DMS 273 treated with DMSO at 0.1 percent for 48 hours (cell line): ENCODE measurements at regions not wholly inside any gene's neighbourhood (a gene's known extent, or its start where the extent isn't known, plus 50 kb on each side); places are given as distances from the start of the nearest gene placed in this dataset.

Experiments used
- DNase-seq: peaks from one replicate; lab custom pipeline; 2025; lab: John Stamatoyannopoulos, UW

DNA sequence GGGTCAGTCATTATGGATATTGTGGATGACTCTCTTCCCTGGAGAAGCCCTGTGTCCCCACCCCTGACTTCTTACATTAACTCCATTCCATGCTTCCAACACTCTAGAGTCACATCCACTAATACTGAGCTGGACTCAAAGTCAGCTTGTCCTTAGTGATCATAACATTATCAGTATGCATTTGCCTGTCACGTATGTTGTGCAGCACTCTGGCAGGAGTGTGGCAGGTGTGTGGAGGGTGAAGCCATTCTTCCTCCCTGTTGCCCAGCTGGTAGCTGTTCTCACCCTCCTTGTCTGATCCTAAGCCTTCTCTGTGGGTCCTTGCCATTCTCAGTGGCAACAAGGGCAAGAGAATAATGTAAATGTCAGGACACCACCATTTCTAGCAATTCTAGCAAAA lies 334.1 kb upstream of the RAB6C start:
- no peak for DNase-seq

DNA sequence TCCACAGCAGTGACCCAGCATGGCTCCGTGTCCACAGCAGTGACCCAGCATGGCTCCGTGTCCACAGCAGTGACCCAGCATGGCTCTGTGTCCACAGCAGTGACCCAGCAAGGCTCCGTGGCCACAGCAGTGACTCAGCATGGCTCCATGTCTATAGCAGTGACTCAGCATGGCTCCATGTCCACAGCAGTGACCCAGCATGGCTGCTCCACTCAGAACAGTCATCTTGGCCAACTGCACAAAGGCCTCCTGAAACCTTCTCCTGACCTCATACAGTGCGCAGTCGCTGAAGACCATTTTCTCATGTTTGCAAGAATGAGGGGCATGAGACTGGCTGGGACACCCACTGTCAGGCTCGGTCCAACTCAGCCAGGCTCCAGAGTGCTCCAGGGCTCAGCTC lies 333.4 kb upstream of the RAB6C start:
- DNase-seq = no peak

DNA sequence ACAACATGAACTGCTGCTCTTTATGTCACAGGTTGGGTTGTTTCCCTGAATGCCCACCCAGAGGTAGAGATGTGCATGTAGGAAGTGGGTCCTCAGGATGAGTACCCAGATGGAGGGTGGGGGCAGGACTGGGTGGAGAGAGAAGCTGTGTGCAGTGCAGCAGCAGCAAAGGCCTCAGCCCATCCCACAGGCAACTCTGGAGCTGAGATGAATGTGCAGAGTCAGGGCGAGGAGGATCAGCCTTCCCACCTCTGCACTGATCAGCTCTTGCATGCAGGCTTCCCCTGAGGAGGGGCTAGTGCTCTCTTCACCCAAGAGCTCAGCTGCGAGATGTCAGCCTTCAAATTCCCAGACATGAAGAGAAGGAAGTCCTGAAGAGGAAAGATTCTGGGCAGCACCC lies 326.2 kb upstream of the RAB6C start:
- DNase-seq = no peak

GRCh38 chr2:129654331-129654730 lies 325.1 kb upstream of the RAB6C start:
- DNase-seq = no peak

- DNase-seq = no peak
These were observed 323.3 kb upstream of the RAB6C start for GRCh38 chr2:129656081-129656598.

GRCh38 chr2:129658430-129658829 lies 321.0 kb upstream of the RAB6C start:
- DNase-seq = no peak

DNA sequence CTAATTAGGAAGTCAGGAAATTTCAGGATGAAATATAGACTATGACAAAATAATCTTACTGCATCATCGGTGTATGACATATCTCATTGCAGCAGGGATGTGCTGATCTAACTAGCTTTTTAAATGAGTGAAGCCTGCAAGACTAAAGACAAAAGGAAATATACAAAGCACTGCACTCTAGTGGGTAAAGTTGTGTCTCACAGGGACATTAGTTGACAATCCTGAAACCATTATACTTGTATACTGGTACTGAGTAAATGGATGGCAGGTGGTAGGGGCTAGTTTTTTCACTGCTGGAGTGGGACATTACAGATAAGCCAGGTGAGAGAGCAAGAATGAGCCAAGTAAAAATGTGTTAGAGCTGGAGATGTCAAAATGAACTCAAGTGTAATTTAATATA lies 317.5 kb upstream of the RAB6C start:
- DNase-seq = peak; percentile 0

- DNase-seq = no peak
These were observed 311.9 kb upstream of the RAB6C start for GRCh38 chr2:129667577-129667976.

DNA sequence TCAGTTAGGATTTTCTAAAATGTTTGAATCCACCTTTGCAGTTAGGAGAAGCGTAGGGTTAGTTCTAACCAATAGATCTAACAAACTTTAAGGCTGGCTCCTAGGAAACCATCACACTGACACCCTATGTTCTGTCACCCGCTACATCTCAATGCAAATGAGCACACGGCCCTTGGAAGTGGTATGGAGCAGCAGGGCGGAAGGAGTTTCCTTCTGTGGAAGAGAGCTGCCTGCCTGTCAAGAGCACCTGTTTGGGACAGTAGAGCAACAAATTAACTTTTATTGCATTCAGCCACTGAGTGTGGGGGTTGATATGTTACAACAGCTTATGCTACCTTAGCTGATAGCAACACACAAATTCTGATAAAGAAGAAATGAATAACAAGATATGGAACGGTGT lies 306.9 kb upstream of the RAB6C start:
- DNase-seq = no peak

DNA sequence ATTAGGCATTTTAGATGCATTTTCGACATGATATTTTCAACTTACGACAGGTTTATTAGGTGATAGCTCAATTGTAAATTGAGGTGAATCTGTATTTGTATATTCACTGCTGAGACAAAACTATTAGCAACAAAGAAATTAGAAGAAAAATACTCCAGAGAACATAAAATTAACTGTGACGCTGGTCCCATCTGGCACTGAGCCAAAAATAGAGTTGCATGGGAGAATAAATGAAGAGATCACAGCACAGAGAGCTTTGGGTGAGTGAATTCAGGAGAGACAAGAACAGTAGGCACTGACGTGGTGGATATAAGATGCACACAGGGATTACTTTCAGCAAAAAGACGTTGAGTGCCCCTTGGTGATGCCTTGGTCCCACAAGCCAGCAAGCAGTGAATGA lies 306.2 kb upstream of the RAB6C start:
- no peak for DNase-seq

DNA sequence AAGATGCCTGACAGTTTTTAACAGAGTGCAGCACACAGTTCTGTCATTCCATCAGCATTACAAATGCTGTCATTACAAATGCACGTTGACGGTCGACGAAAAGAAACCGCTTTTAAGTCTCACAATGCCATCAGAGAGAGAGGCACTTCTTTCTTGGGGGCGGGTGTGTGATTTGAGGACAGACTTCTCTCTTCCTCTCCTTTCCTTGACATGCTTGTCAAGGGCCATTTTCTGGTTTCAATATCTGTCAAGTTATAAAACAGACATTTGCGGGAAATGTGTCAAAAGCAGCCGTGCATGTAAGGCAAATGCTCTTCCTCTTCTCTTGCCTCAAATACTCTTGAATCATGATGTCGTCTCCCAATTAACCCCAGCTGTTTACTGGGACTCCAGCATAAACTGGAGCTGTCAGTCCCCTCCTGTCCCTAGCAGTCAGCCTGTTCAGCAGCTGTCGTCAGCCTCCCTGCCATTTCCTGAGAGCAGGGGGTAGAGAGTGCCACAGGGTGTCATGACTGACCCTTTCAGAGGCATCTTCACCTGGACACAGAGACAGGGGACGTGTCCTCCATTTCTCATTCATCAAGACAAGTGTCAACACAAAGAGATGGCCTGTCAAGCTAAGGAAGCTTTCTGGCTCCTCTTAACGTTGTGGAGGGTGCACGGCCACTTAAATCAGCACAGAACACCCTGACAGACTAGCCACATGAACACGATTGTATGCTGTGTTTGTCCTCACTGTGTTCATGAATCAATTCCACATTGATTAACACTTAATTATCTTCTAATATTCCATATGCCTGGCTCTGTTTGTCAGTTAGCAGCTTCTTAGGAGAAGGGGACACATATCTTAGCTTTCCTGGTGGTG lies 305.4 kb upstream of the RAB6C start:
- DNase-seq = no peak

DNA sequence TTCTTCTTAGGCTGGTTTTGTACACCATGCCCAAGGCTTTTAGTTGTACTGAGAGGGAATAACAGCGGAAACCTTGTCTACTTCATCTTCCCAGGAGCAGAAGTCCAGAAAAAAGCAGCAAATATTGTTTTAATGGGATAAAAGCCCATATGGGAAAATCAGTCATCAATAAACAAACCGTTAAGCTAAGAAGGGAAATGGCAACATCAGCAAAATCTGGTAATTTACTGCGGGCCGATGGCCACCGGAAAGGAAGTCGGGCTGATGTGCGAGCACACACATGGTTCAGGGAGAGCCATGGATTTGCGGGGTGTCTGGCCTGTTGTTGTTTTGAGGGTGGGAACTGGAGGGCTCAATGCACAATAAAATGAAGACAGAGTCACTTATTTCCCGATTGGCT lies 300.7 kb upstream of the RAB6C start:
- no peak for DNase-seq

DNA sequence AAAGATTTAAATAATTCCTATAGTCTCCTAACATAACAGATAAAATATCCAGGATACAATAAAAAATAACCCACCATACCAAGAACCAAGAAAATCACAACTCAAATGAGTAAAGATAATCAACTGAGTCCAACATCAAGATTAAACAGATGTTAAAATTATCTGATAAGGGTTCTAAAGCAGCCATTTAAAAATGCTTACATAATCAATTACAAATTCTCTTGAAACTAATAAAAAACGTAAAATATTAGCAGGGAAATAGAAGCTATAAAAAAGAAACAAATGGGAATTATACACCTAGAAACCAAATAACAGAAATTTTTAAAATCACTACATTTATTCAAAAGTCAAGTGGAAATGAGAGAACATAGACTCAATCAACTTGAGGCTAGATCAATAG lies 297.7 kb upstream of the RAB6C start:
- no peak for DNase-seq

DNA sequence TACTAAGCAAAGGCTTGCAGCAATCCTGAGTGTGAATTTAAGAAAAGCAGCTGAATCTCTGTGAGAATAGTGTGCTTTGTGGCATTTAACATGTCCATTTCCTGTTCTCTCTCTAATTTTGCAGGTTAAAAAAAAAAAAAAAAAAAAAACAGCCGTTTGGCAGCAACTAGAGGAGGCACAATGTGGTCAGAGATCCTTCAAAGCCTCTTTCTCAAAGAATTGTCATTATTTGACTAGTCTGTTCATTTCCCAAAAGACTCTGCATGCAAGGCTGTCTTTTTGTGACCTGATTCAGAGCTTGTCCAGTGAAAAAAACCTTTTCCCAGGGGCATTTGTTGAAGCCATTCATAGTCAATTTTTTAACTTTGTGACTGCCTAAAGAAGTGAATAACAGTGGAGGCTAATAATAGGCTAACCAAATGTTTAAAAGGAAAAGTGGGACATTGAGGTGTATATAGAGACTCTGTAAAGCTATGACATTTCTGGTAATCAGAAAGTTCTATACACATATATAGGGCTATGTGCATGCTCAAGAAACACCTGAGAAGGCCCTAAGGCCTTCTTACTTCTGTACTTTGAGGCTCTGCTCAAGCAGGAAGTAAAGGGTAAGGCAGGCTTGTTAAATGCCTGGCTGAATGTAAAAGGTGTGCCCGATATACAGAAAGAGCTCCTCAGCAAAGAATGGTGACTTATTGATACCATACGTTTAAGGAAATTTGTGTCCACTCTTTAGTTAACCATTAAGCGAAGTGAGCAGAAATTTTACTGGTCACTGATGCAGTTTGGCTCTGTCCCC lies 289.6 kb upstream of the RAB6C start:
- DNase-seq = no peak

DNA sequence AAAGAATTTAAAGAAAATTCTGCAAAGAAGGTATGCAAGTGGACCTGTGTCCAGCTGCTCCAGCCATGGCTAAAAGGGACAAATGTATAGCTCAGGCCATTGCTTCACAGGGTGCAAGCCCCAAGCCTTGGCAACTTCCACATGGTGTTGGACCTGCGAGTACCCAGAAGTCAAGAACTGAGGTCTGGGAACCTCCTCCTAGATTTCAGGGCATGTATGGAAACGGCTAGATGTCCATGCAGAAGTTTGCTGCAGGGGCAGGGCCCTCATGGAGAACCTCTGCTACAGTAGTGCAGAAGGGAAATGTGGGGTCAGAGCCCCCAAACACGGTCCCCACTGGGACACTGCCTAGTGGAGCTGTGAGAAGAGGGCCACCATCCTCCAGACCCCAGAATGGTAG lies 284.0 kb upstream of the RAB6C start:
- no peak for DNase-seq

GRCh38 chr2:129698593-129698992 lies 280.9 kb upstream of the RAB6C start:
- no peak for DNase-seq

DNA sequence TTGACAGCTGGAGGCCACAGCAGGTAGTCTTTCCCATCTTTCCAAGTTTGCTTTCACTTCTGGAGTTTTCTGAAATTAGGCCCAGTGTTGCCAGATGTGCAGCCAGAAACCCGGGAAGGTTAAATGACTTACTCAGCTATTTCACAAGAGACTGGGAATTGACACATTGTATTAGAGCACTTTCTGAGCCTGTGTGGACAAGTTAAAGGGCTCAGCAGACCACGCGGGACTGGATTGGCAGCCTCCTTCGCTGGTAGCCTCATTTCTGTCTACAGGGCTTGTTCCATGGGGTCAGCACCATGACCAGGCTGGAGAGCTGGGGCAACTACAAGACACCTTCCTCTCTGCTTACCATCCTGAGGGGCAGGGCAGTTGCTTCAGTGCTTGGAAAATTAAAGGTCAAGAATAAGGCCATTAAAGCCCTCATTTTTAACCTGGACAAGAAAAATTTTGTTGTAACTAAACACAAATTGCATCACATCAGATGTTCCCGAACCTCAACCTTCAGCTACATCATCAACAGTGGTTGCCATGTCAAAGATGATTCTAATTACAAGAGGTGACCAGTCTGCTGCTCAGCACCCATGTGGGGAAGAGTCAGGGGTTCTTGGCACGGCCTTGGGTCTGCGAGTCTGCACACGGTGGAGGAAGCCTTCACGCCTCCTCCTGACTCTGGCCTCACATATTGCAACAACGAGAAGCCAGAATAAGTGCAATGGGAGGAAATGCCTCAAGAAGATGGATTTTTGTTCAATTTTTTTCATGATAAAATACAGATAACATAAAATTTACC lies 279.5 kb upstream of the RAB6C start:
- DNase-seq = no peak

- DNase-seq = no peak
These were observed 276.9 kb upstream of the RAB6C start for GRCh38 chr2:129702416-129703176.

DNA sequence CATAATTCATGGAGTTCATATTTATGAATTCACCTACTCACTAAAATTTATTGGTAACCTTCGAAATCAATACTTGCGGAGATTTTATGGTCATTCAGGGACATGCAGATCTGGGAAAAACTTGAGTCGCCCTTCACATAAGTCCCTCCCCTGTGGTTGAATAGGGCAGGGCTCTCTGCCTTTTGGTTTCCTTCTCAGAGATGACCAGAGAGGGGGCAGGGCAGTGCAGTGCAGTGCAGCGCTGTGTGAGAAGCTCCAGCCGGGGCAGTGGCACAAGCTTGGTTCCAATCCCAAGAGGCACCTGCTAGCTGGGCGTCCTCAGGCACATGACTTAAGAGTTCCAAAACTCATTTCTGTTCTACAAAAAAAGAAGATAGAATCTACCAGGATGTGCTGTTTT lies 274.4 kb upstream of the RAB6C start:
- no peak for DNase-seq

DNA sequence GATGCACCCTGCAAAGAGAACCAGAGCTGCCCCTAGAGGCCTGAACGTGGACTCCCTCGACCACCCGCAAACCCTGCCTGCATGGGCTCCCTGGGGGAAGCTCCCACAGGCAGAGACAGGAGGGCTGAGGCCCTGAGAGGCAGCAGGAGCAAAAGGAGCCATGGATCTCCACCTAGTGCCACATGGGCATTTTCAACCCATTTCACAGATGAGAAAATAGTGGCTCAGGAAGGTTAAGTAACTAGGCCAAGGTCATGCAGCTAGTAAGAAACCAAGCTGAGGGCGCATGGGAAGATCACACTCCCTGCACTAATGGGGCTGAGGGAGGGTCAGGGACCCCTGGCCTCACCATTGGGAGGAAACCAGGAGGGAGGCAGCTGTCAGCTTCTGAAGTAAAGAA lies 271.7 kb upstream of the RAB6C start:
- DNase-seq = no peak

DNA sequence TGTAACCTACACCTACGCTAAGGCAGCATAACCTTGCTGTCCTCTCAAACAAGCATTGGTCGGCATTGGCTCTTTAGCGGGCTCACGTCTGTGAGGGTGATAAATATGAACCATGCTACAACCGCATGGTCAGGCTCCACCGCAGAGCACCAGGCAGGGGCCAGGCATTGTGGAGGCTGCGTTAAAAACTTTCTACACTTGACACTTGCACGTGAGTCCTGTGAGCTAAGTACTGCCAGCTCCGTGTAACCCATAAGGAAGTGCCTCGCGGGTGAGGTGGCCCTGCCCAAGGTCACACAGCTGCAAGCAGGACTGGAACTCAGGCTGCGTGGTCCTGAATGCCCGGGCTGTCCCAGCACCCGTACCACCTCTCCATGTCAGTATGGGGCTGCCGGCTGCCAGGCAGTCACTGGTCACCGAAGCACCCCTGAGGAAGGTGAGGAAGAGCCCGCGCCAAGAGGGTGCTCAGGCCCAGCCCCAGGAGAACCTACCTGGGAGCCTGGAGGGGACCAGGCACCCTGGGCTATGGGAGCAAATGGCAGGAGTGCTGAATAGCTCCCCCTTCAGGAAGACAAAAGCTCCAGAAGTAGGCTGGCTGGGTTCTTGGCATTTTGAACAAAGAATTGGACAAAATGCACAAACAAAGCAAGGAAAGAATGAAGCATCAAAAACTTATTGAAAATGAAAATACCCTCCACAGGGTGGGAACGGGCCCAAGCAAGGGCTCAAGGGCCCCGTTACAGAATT lies 271.1 kb upstream of the RAB6C start:
- no peak for DNase-seq
